Activated naive CD4-positive, alpha-beta T cell treated with anti-CD3 and anti-CD28 coated beads, Interleukin-2, amount 50 U/mL, for 72 hours (primary cell): ENCODE measurements at regions not wholly inside any gene's neighbourhood (a gene's known extent, or its start where the extent isn't known, plus 50 kb on each side); places are given as distances from the start of the nearest gene placed in this dataset.

Experiments
- ATAC-seq, 2 donors: fragments of 150-1000 bp; cut with Tn5 transposase; 2 replicates each; pipeline ENCODE4 v1.10.0; 2021; ENCODE audit warnings: mild to moderate bottlenecking in 2 of 2, moderate library complexity in 2 of 2
- DNase-seq, 2 donors: peaks; one replicate each; pipeline ENCODE4 v3.0.0; 2021 to 2022; ENCODE audit warnings: low spot score in 2 of 2
- H3K27ac Mint-ChIP-seq, 2 donors: one replicate each; pipeline ENCODE4 v1.8.0; 2022; ENCODE audit warnings: mild to moderate bottlenecking in 2 of 2, mixed read lengths in 2 of 2
- H3K36me3 Mint-ChIP-seq, 2 donors: one replicate each; pipeline ENCODE4 v1.8.0; 2022; ENCODE audit warnings: mixed read lengths in 2 of 2
- H3K9me3 Mint-ChIP-seq, 2 donors: one replicate each; pipeline ENCODE4 v1.8.0; 2022; ENCODE audit warnings: mixed read lengths in 2 of 2

DNA sequence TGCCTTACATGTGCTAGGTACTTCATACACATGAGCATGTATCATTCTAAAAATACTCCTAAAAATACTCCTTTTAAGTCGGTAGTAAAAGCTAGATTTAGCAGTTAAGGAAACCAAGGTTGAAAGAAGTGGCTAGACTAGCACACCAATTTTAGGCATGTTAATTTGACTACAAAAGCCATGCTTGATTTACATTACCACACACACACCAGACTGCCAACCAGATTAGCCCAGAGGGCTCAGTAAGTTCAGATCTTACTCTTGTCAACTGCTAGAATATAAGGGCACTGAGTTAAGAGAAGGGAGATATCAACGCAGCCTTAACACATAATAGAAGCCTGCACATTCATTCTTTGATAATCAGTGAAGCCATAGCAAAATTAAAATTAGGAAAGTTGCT lies 117.9 kb downstream of the MID1IP1 start:
- no peaks in the 10 kb centered on the region for H3K9me3 Mint-ChIP-seq
- ATAC-seq = no peak
- H3K36me3 Mint-ChIP-seq = no peaks in the 10 kb centered on the region
- DNase-seq = no peak
- H3K27ac Mint-ChIP-seq = no peak overlapping the region

DNA sequence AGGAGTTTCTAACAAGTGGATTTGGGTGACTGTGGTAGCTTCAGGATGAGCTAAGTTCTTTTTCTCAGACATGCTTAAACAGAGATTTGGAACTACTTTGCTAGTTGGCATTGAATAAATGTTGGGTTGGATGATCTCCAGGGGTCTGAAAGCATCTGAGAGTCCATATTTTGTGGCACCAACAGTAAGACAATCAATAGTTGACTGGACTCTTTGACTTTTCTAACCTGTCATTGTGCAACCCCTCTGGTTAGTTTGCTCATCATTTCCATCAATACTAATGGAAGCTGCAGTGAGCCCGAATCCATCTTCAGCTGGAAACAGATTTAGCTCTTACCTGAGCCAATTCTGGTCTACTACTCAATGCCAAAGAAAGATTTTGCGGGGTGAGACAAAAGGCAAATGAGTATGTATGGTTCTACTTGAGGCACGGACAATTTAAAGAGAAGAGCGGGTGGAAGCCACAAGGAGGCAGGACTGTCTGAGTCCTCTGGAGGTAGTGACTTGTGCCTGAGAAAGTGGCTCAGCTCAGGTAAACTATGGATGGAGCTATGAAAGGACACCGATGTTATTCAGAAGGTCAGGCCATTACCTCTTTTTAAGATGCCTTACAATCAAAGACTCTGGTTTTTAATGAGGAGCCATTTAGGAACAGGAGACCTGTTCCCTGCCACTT lies 118.7 kb downstream of the MID1IP1 start:
- H3K27ac Mint-ChIP-seq = no peak overlapping the region
- DNase-seq = no peak
- no peak for ATAC-seq
- H3K36me3 Mint-ChIP-seq = no peaks in the 10 kb centered on the region
- peaks cover 0 to 3% of the 10 kb centered on the region in 2 donors for H3K9me3 Mint-ChIP-seq

DNA sequence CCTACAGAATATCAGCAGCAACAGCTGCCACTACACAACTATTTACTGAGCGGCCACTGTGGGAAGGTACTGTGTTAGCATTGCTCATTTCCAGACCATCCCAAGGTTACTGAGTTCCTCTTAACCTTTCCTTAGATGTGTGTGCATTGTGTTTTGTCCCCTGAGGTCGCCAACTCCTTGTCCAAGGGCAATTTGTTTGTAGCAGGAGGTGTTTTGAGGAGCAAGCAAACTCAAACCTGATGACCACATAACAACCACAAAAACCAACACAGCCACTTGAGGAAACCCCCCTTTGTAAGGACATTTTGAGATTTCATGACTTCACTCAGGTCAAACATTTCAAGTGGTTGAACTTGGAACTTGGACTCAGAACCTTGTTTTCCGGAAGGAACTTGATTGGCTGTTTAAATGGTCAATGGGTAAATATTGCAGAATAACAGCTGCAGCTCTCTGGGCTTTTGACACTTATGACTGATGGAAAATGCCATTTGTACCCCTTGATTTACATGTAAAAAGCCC lies 122.3 kb downstream of the MID1IP1 start:
- peaks cover 4 to 13% of the 10 kb centered on the region in 2 donors for H3K9me3 Mint-ChIP-seq

GRCh38 chrX:38927592-38927991 lies 126.3 kb downstream of the MID1IP1 start:
- no peak for ATAC-seq
- H3K9me3 Mint-ChIP-seq = peaks cover 4 to 13% of the 10 kb centered on the region in 2 donors
- H3K27ac Mint-ChIP-seq = no peak overlapping the region

More for the DNA sequence above, 122.3 kb downstream of the MID1IP1 start:
- DNase-seq (no peak), ATAC-seq (no peak)
- H3K36me3 Mint-ChIP-seq = no peaks in the 10 kb centered on the region
- H3K27ac Mint-ChIP-seq = no peak overlapping the region

DNA sequence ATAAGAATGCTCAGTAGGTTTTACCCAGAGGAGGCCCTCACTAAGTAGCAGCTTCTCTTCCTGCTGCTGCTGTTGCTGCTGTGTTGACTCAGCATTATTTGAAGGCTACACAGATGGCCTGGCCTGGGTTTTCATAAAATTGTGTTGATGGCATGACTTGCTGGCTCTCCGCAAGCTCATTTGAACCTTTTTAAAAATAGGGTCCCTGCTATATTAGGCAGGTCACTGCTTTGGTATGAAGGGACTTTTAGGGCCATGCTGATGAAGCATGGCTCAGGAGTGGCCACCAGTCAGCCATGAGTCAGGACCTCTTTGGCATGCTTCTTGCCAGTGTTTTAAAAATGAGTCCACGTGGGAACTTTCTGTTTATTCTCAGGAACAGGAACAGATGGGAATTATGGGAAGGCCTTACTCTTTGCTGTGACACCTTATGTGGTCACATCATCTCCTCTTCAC lies 128.7 kb downstream of the MID1IP1 start:
- ATAC-seq (no peak), DNase-seq (no peak)
- Mint-ChIP-seq H3K27ac (no peak overlapping the region), H3K9me3 (peaks cover 4 to 9% of the 10 kb centered on the region in 2 donors), H3K36me3 (no peaks in the 10 kb centered on the region)

More at GRCh38 chrX:38927592-38927991, 126.3 kb downstream of the MID1IP1 start:
- no peak for DNase-seq
- H3K36me3 Mint-ChIP-seq = no peaks in the 10 kb centered on the region

DNA sequence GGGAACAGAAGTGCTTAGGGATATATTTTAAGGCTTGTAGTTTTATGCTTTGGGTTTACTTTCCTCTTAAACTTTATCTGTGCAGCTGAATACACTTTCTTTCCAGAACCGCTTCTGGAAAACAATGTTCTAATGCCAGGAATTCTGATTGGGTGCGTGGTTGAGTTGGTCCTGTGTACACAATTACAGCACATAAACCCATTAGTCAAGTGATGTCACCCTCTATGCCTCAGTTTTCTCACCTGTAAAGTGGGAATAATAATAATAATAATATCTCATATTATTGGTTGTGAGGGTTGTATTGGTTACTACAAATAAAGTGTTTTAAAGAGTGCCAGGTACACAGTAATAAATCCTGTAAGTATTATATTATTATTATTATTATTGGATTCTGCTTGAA lies 129.2 kb downstream of the MID1IP1 start:
- DNase-seq (no peak), ATAC-seq (no peak)
- Mint-ChIP-seq H3K36me3 (no peaks in the 10 kb centered on the region), H3K9me3 (peaks cover 4 to 7% of the 10 kb centered on the region in 2 donors), H3K27ac (no peak overlapping the region)

DNA sequence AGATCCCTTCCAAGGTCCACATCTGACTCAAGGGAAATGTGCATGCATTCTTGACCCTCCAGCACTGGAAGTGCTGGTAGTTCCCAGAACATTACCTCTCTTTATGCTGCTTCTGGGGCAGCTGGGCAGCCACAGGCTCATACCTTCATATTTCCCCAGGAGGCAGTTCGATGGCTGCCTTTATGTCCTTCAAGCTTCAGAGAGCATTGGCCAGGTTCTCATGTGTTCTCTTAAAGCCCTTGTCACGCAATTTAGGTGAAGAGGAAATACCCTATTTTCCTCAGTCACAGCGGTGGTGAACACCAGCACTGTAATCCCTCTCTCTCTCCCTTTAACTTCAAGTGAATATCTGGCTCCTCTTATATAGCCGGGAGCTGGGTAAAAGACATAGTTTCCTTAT lies 134.3 kb downstream of the MID1IP1 start:
- Mint-ChIP-seq H3K36me3 (no peaks in the 10 kb centered on the region), H3K9me3 (no peaks in the 10 kb centered on the region), H3K27ac (no peak overlapping the region)
- DNase-seq = no peak
- ATAC-seq = no peak

DNA sequence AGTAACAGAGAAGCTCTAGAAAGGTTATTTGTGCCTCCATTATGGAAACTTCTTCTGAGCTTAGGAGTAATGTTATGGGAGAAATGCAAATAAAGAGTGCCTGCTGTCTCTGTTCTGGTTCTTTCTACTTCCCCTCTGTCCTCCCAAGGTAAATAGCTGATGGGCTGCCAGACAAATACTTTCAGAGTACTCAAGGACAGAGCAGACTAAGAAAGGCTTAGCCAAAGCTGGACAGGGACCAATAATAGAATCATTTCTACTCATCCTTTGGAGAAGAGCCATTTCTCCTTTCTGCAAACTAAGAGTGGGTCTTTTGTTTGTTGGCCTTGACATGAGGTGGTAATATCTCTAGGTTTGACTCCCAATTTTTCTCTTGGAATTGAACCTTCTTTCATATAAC lies 136.1 kb downstream of the MID1IP1 start:
- Mint-ChIP-seq H3K9me3 (no peaks in the 10 kb centered on the region), H3K36me3 (no peaks in the 10 kb centered on the region), H3K27ac (no peak overlapping the region)
- ATAC-seq = no peak
- no peak for DNase-seq

GRCh38 chrX:38937926-38938325 lies 136.7 kb downstream of the MID1IP1 start:
- H3K9me3 Mint-ChIP-seq = peaks cover 0 to 3% of the 10 kb centered on the region in 2 donors
- no peak overlapping the region for H3K27ac Mint-ChIP-seq
- ATAC-seq = no peak
- H3K36me3 Mint-ChIP-seq = no peaks in the 10 kb centered on the region
- no peak for DNase-seq

DNA sequence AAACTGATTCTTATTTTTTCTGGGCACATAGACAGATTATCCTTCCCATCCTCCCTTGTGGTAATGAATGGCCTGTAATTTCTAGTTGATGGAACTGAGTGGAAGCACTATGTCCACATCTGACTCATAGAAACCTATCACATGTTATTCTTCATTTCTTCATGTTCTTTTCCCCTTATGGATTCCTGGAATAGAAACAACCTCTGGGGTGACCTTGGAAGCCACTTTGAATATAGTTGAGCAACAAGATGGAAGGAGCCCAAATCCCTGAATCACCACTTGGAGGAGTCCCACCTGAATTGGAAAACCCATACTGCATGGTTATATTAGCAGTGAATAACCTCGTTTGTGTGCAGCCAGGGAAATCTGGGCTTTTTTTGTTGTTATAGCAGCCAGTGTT lies 137.8 kb downstream of the MID1IP1 start:
- Mint-ChIP-seq H3K36me3 (no peaks in the 10 kb centered on the region), H3K27ac (no peak overlapping the region), H3K9me3 (peaks cover 0 to 3% of the 10 kb centered on the region in 2 donors)
- ATAC-seq = no peak
- DNase-seq = no peak

DNA sequence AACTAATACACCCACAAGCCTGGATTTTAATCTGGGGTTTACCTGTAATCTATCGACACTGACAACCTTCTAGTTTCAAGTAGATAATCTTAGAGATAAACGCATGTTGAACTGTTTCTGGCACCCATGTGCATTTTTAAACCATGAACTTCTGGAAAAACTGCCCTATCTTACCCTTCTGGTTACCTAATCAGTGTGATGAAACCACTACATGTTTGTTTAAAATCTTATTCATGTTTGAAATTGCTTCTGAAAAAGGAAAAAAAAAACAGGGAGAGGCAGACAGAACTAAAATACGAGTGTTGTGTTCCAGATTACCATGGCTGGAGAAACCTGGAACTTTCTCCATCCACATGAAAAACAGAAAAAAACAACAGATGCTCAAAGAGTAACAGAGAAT lies 139.3 kb downstream of the MID1IP1 start:
- DNase-seq (no peak), ATAC-seq (no peak)
- no peak overlapping the region for H3K27ac Mint-ChIP-seq
- H3K36me3 Mint-ChIP-seq = no peaks in the 10 kb centered on the region
- H3K9me3 Mint-ChIP-seq = peaks cover 0 to 3% of the 10 kb centered on the region in 2 donors

GRCh38 chrX:38941675-38942074 lies 140.4 kb downstream of the MID1IP1 start:
- no peaks in the 10 kb centered on the region for H3K36me3 Mint-ChIP-seq
- no peak for ATAC-seq

DNA sequence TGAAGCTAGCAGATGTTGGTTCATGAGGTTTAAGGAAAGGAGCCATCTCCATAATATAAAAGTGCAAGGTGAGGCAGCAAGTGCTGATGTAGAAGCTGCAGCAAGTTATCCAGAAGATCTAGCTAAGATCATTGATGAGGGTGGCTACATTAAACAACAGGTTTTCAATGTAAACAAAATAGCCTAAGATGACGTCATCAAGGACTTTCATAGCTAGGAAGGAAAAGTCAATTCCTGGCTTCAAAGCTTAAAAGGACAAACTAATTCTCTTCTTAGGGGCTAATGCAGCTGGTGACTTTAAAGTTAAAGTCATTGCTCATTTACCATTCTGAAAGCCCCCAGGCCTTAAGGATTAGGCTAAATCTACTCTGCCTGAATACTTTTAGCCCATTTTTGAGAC lies 141.9 kb downstream of the MID1IP1 start:
- DNase-seq (no peak), ATAC-seq (no peak)
- Mint-ChIP-seq H3K27ac (no peak overlapping the region), H3K36me3 (no peaks in the 10 kb centered on the region), H3K9me3 (peaks cover 0 to 3% of the 10 kb centered on the region in 2 donors)

More at GRCh38 chrX:38941675-38942074, 140.4 kb downstream of the MID1IP1 start:
- H3K27ac Mint-ChIP-seq = no peak overlapping the region
- peaks cover 0 to 3% of the 10 kb centered on the region in 2 donors for H3K9me3 Mint-ChIP-seq
- DNase-seq = no peak

- no peak for DNase-seq
- Mint-ChIP-seq H3K9me3 (no peaks in the 10 kb centered on the region), H3K27ac (no peak overlapping the region), H3K36me3 (no peaks in the 10 kb centered on the region)
- ATAC-seq = no peak
Measured at GRCh38 chrX:38948046-38948445, 146.8 kb downstream of the MID1IP1 start.

- H3K9me3 Mint-ChIP-seq = no peaks in the 10 kb centered on the region
- H3K27ac Mint-ChIP-seq = no peak overlapping the region
- H3K36me3 Mint-ChIP-seq = no peaks in the 10 kb centered on the region
- ATAC-seq (no peak), DNase-seq (no peak)
Measured at GRCh38 chrX:38954520-38954919, 153.3 kb downstream of the MID1IP1 start.

DNA sequence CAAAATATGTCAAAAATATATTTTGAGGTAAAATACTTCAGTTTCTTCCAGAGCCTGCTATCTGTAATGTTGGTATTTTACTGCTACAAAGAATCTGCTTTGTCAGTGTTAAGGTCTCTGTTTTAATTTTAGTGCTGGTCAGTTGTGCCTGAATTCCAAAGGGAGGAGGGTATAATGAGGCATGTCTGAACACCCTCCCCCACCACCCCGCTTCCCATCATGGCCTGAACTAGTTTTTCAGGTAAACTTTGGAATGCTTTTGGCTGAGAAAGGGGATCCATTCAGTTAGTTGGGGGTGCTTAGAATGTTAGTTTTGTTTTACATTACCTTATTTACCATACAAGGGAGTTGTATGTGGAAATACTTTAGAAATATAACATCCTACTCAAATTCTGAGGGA lies 158.5 kb downstream of the MID1IP1 start:
- ATAC-seq (no peak), DNase-seq (no peak)
- Mint-ChIP-seq H3K9me3 (peaks cover 0 to 5% of the 10 kb centered on the region in 2 donors), H3K27ac (no peak overlapping the region), H3K36me3 (peaks cover 0 to 5% of the 10 kb centered on the region in 2 donors)

DNA sequence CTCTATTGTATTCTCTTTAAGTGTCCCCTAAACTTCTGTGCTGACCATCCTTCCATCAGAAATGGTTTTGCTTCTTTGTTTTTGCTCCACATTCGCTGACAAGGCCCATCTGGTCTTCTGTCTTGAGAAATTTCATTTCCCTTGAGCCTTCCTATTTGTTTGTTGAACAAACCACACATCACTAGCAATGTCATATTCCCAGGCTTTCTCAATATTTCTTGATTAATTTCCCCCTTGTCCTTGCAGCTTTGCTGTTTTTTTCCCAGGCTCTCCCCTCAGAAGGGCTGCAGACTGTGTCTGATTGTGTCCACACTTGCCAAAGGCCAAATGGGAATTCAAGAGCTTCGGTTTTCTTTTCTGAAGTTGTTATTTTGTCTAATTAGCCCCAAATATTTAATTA lies 158.9 kb downstream of the MID1IP1 start:
- H3K9me3 Mint-ChIP-seq = peaks cover 0 to 5% of the 10 kb centered on the region in 2 donors
- no peak overlapping the region for H3K27ac Mint-ChIP-seq
- no peak for ATAC-seq
- no peak for DNase-seq
- H3K36me3 Mint-ChIP-seq = peaks cover 0 to 5% of the 10 kb centered on the region in 2 donors

DNA sequence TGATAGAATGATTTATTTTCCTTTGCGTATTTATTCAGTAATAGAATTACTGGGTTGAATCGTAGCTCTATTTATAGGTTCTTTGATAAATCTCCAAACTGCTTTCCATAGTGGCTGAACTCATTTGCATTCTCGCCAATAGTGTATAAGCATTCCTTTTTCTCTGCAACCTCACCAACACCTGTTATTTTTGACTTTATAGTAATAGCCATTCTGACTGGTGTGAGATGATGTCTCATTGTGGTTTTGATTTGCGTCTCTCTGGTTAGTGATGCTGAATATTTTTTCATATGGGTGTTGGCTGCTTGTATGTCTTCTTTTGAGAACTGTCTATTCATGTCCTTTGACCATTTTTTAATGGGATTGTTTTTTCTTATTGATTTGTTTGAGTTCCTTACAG lies 160.7 kb downstream of the MID1IP1 start:
- ATAC-seq (no peak), DNase-seq (no peak)
- Mint-ChIP-seq H3K36me3 (peaks cover 0 to 5% of the 10 kb centered on the region in 2 donors), H3K9me3 (peaks cover 0 to 5% of the 10 kb centered on the region in 2 donors), H3K27ac (no peak overlapping the region)
